NCI-H1105 (cell line): ENCODE measurements at regions not wholly inside any gene's neighbourhood (a gene's known extent, or its start where the extent isn't known, plus 50 kb on each side); places are given as distances from the start of the nearest gene placed in this dataset.

Experiments used
- DNase-seq: peaks from one replicate; lab custom pipeline; 2025; lab: John Stamatoyannopoulos, UW

DNA sequence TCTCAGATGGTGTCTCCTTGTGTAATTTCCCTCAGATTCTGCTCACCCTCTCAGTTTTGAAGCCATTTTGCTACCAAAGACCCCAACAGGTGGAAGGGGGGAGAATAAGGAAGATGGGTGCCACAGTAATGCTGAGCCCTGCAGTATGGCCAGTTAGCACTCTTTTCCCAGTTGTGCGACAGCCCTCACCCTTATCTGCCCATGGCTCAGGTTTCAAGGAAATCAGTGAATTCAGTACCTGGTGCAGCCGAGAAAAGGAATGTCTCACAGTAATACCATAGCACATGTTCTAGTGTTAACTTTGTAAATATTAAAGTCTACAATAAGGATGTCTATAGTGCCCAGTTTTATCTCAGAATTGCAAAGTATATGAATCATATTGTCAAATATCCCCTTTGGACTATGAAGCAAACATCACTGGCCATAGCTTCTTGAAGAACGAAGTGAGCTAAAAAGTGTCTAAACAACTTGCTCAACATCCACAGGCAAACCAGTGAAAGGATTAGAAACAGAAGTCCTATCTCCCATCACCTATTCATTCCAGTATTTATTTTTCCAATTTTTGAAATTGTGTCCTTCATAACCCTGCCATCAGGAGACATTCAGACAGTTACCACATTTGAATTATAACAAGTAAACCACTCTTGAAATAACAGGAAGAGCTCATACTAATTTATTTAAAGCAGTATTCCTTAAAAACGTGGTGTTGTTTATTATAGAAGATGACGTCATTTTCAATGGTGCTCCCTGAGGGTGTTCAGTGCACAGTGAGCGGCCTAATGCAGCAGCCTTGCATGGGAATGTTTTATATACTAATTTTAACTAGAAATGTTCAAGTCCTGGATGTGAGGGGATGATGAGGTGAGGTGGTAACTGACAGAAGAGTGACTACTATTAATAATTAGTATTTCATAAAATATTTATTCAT lies 366.2 kb downstream of the TFAP2A start:
- DNase-seq = no peak

GRCh38 chr6:10042280-10042679 lies 372.6 kb downstream of the TFAP2A start:
- DNase-seq = no peak

- DNase-seq = peak; percentile 81
Measured at GRCh38 chr6:10033223-10033829, 381.5 kb downstream of the TFAP2A start.

DNA sequence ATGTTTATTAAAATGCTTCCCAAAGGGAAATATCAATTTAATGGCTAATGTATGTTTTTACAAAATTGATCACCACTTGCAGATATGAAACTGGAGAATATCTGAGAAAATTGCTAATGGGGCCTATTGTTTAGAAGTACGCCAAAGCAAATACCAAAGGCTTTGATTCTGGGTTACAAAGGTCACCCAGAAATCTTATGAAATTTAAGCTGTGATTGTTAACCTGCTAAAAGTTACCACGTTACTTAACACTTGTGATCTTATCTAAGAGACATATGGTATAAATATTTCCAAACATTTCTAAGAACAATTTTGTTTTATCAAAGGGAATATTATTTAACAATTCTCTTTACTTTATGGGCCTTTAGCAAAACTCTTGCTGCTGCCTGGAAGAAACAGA lies 383.3 kb downstream of the TFAP2A start:
- DNase-seq = no peak

DNA sequence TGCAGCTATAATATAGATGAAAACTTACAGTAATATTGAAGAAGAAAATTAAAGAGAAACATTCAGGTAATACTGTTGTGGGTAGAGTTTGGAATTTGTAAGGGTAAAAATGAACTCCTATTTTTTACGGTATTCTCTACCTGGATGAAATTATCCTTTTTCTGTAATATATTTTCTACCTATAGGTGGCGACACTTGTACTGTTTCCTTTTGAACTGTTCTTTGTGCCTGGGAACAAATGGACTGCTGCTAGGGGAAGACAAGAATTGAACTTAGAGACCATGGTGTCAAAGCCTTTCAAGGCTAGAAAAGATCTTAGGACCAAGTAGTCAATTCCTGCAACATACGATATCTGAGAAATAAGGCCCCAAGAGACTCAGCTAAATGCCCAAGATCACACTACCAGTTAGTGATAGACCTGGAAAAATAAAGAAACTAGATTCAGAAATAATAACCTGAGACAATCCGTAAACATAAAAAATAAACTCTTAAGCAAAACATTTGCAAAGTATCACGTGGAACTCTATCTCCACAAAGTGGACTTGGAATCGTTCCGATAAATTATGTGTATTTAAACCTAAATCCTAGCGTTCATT lies 383.8 kb downstream of the TFAP2A start:
- no peak for DNase-seq

GRCh38 chr6:10028222-10028621 lies 386.7 kb downstream of the TFAP2A start:
- no peak for DNase-seq

- DNase-seq = no peak
Measured at GRCh38 chr6:10019851-10020250, 395.0 kb downstream of the TFAP2A start.

DNA sequence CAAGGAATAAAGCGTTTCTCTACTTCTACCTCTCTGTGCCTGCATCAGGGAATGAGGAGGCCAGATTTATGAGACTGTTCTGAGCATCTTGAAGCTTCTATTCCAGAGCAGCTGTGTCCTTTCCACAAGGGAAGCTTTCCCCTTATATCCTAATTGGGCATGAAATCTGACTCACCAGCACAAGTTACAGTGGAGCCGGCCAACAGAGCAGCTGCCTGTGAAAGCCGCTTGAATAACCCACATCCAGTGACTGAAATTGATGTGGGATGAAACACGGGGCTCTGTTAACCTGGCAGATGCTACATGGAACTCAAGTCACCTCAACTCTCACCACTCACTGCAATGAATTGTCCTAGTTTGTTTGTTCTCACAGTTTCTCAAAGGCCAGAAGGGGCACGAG lies 400.3 kb downstream of the TFAP2A start:
- no peak for DNase-seq

GRCh38 chr6:10000551-10000950 lies 414.3 kb downstream of the TFAP2A start:
- no peak for DNase-seq

DNA sequence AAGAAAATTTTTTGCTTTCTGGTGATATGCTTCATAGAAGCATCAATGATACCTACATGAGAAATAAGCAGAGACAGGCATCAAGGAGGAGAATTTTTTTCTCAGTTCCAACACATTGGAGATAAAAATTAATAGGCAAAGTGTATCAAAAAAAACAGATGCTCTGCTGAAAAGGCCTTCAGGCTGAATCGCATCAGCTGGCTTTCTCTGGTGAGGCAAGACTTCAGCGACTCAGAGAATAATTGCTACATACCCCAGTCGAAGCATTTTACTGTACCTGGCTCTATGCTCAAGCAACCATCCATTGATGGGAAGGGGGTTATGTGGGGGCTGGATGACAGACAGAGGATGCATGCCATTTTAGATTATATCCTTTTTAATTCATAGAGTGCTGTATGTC lies 415.1 kb downstream of the TFAP2A start:
- no peak for DNase-seq

GRCh38 chr6:9986273-9986672 lies 428.6 kb downstream of the TFAP2A start:
- DNase-seq = no peak

DNA sequence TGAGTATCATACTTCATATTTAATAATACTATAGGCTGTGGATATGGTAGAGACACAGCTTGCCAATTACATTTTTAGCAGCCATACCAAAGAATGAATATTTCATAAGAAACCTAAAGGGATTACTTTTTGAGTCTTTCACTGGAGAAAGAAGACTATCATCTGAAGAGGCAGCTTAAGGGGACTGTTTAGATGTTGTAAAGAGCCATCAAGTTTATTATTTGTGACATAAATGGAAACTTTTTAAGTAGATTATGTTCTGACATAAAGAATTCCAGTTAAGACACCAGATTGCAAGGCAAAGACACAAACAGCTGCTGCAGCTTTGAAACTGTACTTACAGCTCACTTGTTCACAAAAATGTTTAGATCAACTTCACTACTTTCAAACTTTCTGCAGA lies 429.4 kb downstream of the TFAP2A start:
- DNase-seq = no peak

GRCh38 chr6:9984607-9985006 lies 430.3 kb downstream of the TFAP2A start:
- DNase-seq = no peak

DNA sequence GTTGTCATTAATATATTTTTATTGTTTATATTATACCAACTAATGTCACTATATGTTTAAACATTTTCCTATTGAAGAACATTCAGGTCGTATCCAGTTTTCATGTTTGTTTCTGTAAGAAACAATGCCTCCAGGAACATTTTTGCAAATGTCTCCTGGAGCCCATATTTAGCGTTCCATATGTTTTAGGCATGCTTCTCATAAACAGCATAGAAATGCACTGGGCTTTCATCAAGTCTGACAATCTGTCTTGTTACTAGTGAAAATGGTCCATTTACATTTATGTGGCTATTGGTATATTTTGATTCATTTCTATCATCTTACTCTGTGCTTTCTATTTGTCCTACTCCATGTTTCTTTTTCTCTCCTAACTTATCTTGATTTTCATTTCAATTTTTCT lies 431.7 kb downstream of the TFAP2A start:
- no peak for DNase-seq

- DNase-seq = no peak
Measured at GRCh38 chr6:9982215-9982614, 432.7 kb downstream of the TFAP2A start.

GRCh38 chr6:9979996-9980395 lies 434.9 kb downstream of the TFAP2A start:
- DNase-seq = no peak

GRCh38 chr6:9978480-9978879 lies 436.4 kb downstream of the TFAP2A start:
- DNase-seq = no peak

GRCh38 chr6:9977411-9977810 lies 437.5 kb downstream of the TFAP2A start:
- DNase-seq = no peak

GRCh38 chr6:9961646-9962045 lies 453.2 kb downstream of the TFAP2A start:
- no peak for DNase-seq

DNA sequence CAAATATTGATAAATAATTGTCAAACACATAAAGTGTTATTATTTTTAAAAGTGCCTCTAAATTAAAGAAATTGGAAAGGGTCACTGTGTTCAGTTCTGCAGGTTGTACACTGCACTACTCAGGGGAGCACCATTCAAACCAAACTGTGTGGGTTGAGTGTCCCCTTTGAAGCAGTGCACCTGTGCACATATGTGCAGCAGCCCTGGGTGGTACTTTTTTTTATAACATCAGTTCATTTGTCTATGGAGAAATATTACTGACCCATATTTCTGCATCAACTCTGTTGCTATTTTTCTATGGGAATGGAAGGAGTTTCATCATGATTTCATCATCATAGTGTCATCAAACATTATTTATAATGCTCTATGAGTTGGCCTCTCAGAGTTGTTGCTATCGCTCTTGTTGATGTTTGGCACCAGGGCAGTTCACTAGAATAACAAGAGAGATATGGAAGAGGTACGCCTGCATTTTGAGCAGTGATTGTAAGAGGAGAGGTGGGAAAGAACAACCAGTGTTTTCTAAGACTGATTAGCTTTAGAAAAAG lies 457.6 kb downstream of the TFAP2A start:
- DNase-seq = no peak

DNA sequence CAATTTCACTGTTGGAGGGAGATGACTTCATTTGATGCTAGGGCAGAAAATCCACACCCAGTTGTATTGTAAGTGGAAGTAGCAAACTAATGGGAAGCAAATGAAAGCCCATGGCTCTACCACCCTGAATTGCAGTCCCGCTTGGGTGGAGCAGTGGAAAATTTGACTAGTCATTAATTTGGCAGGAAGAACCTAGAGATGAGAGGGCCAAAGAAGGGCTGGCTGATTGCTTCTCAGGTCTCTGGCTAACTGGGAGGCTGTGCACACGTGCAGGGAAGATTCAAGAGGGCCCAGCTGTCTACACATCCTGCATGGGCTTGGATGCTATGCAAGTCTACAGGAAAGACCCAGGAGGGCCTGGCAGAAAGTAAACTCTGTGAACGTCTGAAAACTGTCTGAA lies 466.2 kb downstream of the TFAP2A start:
- DNase-seq = no peak

- DNase-seq = no peak
Measured at GRCh38 chr6:9943986-9944385, 470.9 kb downstream of the TFAP2A start.

DNA sequence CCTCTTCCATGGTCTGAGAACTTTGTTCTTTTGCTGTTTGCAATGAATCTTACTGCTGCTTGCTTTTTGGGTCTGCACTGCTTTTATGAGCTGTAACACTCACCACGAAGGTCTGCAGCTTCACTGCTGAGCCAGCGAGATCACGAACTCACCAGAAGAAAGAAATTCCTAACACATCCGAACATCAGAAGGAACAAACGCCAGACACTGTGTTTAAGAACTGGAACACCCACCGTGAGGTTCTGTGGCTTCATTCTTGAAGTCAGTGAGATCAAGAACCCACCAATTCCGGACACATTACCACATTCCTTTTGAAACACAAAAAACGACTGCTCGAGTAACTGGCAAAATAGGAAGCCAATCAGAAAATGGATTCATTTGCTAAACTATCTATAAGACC lies 471.8 kb downstream of the TFAP2A start:
- no peak for DNase-seq
